LoVo (cell line): ENCODE measurements at regions not wholly inside any gene's neighbourhood (a gene's known extent, or its start where the extent isn't known, plus 50 kb on each side); places are given as distances from the start of the nearest gene placed in this dataset.
"Not testable (repeated sequence)": the region's sequence is repeated elsewhere in the genome, so short reads cannot be mapped to it uniquely, and the experiment has no call there.

Experiments used
- DNase-seq: peaks from one replicate; pipeline ENCODE4 v3.0.0-alpha.2; 2016; ENCODE audit warnings: low spot score

DNA sequence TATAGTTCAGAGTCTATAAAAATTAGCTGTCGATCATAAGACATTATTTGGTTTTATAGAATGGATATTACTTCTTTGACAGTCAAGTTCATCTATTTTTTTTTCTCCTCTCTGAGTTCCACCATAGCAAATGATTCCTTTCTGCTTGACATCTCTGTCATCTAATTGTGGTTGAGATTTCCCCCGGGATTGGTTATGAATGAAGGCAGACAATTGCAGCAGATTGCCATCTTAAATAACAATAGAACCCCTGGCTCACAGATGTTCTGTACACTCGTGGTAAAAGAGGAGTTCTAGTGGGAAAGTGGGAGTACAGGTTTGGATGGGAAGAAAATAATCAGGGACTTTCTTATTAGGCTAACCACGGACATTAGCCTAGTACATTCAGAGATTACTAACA is 292.1 kb upstream of the NRXN1 start:
- DNase-seq = no peak

DNA sequence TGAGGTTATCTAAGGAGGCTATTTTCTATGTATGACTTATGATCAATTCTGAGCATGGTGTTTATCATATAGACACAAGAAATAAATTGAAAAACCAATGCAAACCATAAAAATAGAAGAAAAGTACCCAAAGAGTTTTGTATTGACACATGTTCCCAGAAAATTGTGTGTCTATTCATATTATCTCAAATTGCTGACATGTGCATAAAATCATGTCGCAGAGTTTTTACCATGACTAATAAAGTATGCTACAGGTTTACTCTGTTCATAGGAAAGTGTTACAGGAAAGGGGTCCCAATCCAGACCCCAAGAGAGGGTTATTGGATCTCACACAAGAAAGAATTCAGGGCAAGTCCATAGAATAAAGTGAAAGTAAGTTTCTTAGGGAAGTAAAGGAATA is 290.7 kb upstream of the NRXN1 start:
- DNase-seq = no peak

DNA sequence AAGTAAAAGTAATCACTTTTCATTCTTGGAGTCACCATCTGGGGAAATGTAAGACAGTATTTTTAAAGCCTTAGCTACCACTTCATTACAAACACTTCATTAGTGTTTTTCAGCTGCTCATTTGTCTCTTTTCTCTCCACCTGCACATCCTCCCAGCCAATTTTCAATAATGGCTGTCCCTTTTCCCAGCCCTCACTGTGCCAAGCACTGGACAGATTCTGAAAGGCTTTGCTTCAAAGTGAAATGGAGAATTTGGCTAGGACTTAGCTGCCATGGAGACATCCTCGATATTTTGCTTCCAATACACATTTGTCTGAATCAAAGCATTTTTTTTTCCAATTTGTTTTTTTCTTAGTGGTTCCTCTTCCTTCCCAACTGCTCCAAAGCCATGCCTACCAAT is 272.4 kb upstream of the NRXN1 start:
- no peak for DNase-seq

DNA sequence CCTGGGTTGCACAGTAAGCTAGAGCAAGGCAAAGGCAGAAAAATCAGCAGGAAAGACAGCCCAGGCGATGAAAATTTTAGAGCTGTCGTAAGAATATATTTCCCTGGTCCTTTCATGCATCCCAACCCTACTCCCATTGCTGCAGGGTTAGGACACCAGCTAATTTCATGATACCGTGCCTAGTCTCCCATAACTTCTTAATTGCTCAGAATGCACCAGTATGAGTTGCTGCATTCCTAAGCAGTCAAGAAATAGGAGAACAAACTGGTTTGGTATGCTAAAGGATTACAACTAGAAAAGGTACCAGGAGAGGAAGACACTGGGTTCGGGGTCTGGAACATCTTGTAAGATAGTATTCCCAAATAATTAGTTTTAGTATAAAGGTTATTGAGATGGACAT is 269.4 kb upstream of the NRXN1 start:
- DNase-seq = no peak

DNA sequence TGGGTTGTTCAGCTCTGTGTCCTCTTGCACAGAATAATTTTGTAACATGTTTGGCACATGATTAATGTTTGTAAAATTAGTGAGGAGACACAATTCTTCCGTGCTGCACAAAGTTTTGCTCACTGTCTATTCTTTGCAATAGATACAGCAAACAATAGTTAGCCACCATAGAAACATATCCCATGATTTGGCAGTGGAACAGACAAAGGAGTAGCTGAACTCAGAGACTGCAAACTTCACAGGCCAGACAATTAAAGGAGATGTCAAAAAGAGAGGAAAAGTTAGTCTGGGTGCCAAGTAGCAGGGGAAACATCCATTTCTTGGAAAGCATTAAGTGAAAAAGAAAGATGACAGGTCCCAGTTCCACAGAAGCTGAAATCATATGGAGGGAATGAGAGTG is 267.4 kb upstream of the NRXN1 start:
- DNase-seq = no peak

DNA sequence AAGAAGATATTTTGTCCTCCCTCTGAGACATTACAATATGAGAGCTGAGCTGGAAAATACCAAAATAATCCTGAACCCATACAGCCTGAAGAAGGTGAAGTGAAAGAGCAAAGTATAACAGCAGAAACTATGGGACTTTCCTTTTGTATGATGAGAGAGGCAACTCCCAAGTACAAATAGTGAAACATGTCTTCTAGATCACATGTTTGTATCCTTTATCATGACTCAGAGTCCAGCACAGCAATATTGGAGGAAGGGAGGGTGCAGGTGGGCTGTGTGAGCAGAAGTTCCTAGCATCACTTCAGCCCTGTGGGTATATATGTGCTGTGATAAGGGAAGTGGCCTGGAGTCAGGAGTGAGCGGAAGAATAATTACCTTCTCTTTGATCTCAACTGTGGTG is 265.6 kb upstream of the NRXN1 start:
- DNase-seq = no peak

DNA sequence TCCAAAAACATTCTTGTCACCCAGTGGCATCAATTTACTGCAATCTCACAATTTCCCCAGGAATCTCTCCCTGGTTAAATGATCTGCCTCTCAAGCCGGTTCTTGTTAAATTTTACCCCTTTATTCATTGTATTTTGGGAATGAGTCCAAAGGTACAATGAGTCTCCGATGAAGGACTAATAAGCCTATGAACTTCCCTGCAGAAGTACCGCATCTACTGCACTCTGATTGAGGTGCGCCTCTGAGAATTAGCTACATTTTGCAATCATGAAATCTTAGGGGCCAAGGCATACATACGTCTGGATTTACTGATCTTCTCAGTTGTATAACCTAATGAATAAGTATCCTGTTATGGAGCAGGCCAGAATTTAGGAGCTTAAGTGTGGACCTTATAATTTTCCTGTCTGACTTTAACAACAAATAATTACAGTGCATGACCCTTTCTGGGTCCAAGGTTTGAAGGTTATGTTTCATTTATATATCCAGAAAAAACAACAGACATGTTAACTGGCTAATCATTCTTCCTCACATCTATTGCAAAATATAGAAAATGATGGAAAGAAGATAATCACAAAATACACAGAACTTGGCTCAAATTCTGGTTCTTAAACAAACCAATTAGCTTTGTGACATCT is 261.8 kb upstream of the NRXN1 start:
- DNase-seq = no peak

DNA sequence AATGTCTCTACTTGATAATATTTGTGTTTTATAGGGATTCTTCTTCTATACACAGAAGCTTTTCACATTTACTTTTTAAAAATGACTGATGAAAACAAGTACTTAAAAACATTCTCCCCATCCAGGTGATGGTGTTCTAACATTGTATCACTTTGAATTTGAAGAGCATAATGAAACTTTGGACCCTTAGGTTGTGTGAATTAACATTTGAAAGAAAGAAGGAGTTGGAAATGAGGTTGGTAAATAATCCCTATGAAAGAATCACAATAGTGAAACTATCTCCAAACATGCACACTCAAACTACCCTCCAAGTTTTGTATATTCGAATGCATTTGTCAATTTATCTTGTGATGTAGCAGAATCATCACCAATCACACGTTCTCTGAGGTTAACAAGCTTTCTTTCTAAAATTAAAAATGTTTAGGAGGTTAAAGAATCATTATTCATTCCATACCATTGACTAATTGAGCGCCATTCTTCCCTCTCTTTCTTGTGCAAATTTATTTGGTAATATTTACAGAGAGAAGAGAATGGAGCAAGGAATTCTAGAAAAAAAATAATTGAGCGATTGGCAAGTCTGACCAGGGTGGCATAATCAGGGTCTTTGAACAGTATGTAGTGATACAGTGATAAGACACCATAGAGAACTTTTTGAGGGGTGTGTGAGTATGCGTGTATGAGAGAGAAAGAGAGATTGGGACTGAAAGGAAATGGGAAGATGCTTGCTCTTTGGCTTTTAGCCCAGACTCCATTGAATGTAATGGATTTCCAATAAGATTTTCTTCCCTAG is 260.0 kb upstream of the NRXN1 start:
- no peak for DNase-seq

DNA sequence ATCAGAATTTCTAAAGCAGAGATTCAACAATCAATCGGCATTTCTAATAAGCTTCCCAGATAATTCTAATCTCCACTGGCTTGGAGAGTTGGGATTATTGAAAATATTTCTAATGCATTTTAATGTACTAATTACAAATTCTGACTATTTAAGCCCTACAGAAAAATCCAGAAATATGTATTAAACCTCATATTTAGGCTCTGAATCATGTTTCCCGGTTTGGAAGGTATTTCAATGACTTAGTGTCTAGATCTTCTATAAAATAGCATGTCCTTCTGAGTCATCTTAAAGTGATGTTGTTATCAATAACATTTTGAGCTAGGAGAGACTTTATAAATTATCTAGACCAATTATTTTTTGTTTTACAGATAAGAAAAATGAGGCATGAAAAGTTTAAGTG is 258.8 kb upstream of the NRXN1 start:
- DNase-seq = no peak

DNA sequence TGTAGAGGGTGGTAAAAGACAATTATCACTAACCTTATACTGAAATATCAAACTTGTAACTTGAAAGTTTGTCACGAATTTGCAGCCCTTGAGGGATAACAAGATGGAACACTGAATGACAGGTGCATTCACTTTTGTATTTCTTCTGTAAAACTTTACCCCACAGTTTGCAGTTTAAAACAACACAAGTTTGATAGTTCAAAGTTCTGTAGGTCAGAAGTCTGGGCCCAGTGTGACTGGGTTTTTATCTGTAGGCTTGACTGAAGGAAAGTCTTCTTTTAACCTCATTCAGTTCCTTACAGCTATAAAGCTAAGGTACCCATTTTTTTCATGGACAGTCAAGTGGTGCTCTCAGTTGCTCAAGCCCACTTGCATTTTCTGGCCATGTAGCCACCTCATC is 257.1 kb upstream of the NRXN1 start:
- no peak for DNase-seq

DNA sequence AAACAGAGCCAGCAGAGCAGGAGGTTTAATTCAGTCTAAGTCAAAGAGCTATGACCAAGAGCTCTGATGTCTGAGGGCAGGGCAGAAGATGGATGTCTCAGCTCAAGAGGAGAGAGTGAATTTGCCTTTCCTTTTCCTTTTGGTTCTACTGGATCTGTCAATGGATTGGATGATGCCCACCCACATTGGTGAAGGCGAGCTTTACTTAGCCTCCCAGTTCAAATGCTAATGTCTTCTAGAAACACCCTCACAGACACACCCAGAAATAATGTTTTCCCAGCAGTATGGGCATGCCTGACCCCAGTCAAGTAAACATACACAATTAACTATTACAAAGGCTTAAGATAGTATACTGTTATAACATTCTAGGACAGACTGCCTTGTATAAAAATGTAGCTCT is 236.3 kb upstream of the NRXN1 start:
- DNase-seq = no peak

DNA sequence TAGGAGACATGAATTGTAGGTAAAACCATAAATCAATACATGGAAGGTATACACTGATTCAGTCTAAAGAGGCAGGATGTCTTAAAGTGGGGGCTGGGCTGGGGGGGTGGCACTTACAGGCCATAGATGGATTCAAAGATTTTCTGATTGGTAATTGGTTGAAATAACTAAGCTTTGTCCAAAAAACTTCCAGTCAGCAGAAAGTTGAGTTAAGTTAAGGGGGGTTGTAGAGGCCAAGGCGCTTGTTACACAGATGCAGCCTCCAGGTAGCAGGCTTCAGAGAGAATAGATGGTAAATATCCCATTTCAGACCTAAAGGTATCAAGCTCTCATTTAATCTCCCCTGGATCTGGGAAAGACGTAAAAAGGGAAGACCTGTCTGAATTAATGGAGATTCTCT is 233.6 kb upstream of the NRXN1 start:
- no peak for DNase-seq

DNA sequence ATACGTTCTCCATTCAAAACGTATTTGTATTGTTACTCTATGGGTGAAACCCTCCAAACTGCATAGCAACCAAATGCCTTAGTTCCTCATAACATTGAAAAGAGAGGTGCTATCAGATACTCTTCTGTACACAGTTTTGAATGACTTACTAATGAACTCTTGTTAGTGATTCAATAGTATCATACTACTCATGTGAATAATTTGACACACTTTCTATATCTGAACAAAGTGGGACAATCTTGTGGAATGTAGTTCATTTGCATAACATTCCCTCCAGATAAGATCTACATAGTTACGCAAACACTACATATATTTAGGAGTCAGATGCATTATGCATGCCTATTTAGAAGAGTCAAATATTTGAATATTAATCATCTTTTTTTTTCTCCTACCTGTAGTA is 232.0 kb upstream of the NRXN1 start:
- no peak for DNase-seq

DNA sequence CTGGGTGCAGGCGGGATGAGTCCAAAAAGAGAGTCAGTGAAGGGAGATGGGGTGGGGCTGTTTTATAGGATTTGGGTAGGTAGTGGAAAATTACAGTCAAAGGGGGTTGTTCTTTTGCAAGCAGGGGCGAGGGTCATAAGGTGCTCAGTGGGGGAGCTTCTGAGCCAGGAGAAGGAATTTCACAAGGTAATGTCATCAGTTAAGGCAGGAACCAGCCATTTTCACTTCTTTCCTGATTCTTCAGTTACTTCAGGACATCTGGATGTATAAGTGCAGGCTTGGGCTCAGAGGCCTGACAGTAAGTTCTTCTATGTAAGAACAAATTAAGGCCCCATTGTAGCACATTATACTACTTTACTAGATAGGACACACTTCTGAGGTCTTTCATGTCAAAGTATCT is 231.2 kb upstream of the NRXN1 start:
- DNase-seq = not testable (repeated sequence)

DNA sequence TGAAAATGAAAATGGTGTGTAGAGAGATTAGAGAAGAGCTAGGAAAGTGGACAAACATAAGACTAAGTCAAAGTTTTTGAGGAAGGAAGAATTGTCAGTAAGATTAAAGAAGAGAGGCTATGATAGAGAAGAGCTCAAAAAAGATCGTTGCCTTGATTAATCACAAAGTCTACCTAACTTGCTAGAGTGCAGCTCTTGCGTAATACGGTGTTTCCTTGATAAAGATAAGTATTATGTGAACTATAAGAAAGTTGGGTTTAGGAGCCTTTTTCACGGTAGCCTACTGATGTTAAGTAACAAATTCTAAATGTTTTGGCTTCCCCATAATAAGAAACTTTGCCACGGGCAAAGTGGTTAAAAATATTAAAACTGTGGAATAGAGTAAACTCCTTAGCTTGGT is 226.4 kb upstream of the NRXN1 start:
- no peak for DNase-seq

DNA sequence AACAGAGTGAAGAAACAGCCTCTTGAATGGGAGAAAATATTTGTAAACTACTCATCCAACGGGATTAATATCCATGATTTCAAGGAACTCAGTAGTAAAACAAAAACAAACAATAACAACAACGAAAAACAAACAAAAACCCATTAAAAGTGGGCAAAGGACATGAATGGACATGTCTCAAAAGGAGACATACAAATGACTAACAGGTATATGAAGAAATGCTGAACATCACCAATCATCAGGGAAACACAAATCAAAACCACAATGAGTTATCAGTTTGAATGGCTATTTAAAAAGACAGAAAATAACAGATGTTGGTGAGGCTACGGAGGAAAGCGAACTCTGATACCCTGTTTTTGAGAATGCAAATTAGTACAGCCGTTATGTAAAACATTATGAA is 224.8 kb upstream of the NRXN1 start:
- DNase-seq = no peak

DNA sequence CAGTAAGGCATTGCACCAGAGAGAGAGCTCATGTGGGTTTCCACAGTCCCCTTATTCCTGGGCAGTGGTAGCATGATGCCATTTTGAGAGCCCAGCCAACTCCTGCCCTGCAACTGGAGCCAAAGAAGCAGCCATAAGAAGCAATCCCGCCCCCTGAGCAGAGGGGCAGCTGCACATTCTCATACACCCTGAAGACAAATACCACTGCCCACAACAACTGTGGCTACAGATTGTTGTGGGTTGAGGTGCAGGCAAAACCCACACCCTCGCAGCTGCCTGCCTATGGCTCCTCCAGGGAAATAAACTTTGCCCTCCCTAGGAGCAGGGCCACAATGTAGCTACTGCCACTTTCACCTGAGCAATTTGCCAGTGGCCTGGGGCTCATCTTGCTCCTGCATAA is 219.4 kb upstream of the NRXN1 start:
- DNase-seq = no peak

DNA sequence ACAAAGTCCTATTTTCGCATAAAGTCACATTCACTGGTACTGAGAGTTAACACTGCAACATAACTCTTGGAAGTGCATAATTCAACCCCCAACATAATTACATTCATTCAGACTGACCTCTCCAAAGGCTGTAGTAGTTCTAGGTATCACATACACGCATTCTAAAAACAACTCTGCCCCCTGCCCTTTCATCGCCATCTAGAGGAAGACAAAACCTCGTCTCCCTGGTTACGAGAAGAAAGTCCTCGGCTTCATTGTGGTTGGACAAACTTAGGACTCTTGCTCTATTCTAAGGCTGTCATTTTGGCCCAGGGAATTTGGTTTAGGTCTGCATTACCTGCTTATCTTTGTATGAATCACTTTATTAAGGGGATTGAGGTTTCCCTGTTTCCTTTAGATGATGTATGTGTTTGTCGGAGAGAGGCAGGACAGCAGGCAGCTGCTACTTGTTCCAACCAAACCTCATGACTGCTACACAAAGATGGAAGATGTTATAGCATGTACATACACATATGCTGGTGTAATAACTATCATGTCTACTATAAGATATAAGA is 215.4 kb upstream of the NRXN1 start:
- no peak for DNase-seq

DNA sequence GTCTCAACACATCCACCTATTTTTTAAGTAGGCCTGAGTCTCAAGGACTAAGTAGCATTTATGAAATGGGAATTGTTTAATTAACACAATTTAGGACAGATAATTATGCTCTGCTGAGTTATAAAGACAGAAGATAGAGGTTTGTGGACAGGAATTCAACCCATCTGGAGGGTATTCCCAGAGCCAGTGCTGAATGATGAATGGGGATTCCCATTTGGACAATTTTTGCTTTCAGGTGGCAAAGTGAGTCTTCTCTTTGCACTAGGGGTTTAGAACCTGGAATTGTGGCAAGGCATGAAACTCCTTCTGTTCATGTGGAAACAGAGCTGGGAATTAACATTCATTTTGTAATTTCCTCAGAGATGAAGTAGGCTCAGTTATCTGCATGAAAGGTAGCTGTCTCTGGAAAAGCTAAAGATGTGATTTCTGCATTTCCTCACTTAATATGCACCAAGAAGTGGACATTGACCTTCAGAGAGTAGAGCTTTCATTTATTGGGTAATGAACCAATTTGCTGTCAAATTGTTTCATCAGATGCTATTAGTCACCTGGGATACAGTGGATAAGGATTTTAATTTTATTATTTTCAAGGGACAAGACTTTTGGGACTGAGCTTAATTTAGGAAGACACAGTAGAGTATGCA is 212.1 kb upstream of the NRXN1 start:
- no peak for DNase-seq

DNA sequence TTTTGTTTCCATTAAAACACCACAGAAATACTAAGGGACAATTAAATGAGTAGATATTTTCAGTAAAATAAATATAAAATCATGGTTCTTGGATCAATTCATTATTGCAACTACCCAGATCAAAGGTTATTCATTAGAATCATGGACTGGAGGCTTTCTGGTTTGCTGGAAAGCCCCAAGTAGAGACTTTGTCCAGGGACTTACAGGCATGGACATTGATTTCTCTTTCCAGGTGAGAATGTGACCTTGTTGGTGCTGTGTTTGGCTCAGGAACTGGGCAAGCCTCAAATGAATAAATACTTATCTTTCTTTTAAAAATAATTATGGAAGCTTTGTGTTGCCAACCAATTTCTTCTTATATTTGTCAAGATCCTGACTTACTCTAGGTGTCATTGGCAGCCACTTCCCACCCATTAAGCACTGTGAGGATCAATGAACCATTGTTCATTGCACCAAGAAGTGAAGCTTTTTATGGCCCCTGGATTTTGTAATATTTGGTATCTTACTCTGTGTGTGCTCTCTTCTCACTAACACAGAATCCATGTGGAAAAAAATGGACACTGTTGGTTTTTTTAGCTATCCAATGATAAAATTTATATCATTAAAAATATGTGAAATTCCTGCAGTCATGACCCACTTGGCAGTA is 205.8 kb upstream of the NRXN1 start:
- DNase-seq = no peak

DNA sequence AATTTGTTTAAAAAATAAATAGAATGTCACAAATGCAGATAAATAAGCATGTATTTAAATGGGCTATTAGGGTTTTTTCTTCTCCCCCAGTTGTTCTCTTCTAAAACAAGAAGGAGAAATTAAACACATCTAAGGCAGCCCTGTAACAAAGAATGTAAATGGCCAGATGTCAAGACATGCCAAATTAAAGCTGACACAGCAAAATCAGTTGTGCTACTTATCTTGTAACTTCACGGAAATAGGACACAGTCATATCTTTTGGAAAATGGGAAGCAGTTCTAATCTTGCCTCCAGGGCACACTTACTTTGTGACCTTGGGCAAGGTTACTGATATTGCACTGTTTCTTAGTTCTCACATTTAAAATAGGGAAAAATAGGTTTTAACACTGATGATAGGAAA is 200.1 kb upstream of the NRXN1 start:
- no peak for DNase-seq

DNA sequence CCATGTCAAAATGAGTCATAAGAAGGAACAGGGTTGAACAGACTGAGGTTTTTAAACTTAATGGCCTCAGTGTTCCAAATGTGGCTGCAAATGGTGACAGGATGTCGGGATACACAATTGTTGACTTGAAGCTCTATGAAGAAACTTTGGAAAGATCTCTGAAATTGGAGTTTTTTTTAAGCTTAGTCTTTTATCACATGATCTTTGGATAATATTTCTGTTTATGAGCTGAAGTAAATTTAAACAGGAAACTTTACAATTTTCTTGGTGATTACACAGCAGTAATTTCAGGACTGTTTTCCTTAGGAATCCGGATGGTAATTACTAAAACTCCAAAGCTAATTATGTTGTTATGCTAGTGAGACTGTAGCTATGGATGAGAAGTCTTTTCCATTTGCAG is 199.1 kb upstream of the NRXN1 start:
- DNase-seq = no peak

DNA sequence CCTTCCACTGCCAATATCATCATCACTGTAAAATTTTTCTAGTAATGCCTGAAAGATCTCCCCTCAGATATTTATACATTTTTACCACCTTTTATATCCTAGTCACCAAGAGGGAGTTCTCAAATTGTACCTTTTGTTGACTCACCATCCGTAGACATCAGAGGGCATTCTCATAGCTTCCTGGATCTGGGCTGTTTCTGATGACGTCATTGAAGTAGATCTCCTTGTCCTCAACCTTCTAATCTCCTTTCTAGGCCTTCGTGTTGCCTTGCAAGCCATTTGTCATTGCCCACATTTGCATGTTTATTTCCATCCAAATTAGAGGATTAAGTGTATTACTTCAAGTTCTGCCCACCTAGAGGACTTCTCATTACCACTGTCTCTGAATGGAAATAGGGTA is 193.4 kb upstream of the NRXN1 start:
- no peak for DNase-seq
